ENCODE measurements at regions not wholly inside any gene's neighbourhood (a gene's known extent, or its start where the extent isn't known, plus 50 kb on each side); places are given as distances from the start of the nearest gene placed in this dataset.

- TF ChIP-seq CTCF (conservative IDR thresholded peaks at IDR 0.05; ENCODE audit: low read depth, low read length) (no peak), EZH2phosphoT487 (IDR thresholded peaks at IDR 0.05; ENCODE audit: borderline replicate concordance, low read length) (no peak)
Observed at GRCh38 chr5:5576744-5577143, 154.3 kb downstream of the ICE1 start.

Measured in PC-3 (cell line).